ENCODE measurements at regions not wholly inside any gene's neighbourhood (a gene's known extent, or its start where the extent isn't known, plus 50 kb on each side); places are given as distances from the start of the nearest gene placed in this dataset.

DNA sequence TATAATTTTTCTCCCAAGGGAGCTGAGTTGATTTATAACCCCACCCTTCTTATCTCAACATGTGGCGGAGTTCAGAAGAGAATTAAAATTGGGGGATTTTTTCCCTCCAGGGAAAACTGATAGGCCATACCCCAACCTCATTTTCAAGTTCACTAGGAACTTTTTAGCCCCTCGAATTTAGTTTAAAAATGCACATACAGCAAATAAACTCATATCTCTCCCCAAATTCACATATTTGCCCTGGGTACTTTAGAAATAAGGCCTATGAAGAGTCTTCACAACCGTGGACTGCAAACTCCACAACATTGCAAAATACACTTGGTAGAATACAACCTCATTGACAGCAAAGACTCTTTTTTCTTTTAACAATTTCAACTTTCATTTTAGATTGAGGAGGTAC is 206.7 kb upstream of the LEF1 start:
- no peak overlapping the region for H3K9ac ChIP-seq
- 8% methylated on average over 3 of the region's 3 CpGs for WGBS (ENCODE audit: low lambda C conversion rate)
- H3K4me1 ChIP-seq (ENCODE audit: control insufficient read depth in 1 of 2, insufficient read depth in 2 of 2, low read depth in 1 of 2, low read length in 1 of 2) = no peaks in the 10 kb centered on the region; a peak in 1 of 4 replicates
- H3F3A ChIP-seq (replicated peaks; ENCODE audit: insufficient read depth) = no peaks in the 10 kb centered on the region
- H3K27me3 ChIP-seq (ENCODE audit: insufficient read depth) = peaks cover 63% of the 10 kb centered on the region
- POLR2A ChIA-PET = no interaction called here
- H3K4me3 ChIP-seq (ENCODE audit: low read depth in 2 of 2, low read length in 1 of 2) = no peak overlapping the region
- no peak overlapping the region for H3K4me2 ChIP-seq
- H3K36me3 ChIP-seq (replicated peaks in 1 of 2; ENCODE audit: control insufficient read depth in 1 of 2, insufficient read depth in 2 of 2, low read length in 1 of 2) = no peaks in the 10 kb centered on the region
- CTCF ChIA-PET = interaction anchor here (0.8 kb wide), 1 partner anchor 9 kb away, joined by 3 read pairs; no protein-coding TSS in a partner anchor
- H3K27ac ChIP-seq (ENCODE audit: low read depth in 2 of 2, low read length in 1 of 2) = no peak overlapping the region
- H3K79me2 ChIP-seq (ENCODE audit: insufficient read depth) = no peaks in the 10 kb centered on the region
- H4K20me1 ChIP-seq (ENCODE audit: insufficient read depth) = no peaks in the 10 kb centered on the region
- no peak overlapping the region for H2AFZ ChIP-seq (ENCODE audit: low read depth)
- no peak for TF ChIP-seq YY1 (IDR thresholded peaks at IDR 0.05; ENCODE audit: low read depth)
- TF ChIP-seq, protein P1, sequence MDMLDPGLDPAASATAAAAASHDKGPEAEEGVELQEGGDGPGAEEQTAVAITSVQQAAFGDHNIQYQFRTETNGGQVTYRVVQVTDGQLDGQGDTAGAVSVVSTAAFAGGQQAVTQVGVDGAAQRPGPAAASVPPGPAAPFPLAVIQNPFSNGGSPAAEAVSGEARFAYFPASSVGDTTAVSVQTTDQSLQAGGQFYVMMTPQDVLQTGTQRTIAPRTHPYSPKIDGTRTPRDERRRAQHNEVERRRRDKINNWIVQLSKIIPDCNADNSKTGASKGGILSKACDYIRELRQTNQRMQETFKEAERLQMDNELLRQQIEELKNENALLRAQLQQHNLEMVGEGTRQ (IDR thresholded peaks at IDR 0.05; ENCODE audit: borderline replicate concordance, low read depth, low read length) = no peak
- TF ChIP-seq, protein P2, sequence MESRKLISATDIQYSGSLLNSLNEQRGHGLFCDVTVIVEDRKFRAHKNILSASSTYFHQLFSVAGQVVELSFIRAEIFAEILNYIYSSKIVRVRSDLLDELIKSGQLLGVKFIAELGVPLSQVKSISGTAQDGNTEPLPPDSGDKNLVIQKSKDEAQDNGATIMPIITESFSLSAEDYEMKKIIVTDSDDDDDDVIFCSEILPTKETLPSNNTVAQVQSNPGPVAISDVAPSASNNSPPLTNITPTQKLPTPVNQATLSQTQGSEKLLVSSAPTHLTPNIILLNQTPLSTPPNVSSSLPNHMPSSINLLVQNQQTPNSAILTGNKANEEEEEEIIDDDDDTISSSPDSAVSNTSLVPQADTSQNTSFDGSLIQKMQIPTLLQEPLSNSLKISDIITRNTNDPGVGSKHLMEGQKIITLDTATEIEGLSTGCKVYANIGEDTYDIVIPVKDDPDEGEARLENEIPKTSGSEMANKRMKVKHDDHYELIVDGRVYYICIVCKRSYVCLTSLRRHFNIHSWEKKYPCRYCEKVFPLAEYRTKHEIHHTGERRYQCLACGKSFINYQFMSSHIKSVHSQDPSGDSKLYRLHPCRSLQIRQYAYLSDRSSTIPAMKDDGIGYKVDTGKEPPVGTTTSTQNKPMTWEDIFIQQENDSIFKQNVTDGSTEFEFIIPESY (IDR thresholded peaks at IDR 0.05; ENCODE audit: borderline replicate concordance, low read depth) = no peak
- no peak for DNase-seq
- H3K9me3 ChIP-seq = no peaks in the 10 kb centered on the region
- no peaks in the 10 kb centered on the region for H3K9me2 ChIP-seq

DNA sequence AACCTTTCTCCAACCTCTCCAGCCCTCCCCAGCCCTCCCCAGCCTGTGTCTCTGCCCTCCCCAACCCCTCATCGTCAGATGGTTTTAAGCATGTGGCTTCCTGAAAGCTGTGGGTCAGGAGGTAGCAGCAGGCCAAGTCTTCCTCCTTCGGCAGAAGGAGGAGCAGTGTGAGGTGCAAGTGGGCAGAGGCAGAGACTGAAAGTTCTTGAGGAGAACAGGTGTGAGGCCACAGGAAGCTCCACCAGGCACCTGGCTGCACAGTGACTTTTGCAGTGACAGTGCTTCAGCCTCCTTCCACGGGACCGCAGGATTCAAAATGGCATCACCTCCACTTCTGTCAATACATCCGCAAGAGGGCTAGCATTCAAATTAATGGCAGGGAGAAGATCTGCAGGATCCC is 203.9 kb upstream of the LEF1 start:
- Histone ChIP-seq H3K9ac (no peak overlapping the region), H3K27ac (ENCODE audit: low read depth in 2 of 2, low read length in 1 of 2) (no peak overlapping the region), H2AFZ (ENCODE audit: low read depth) (no peak overlapping the region), H3K27me3 (ENCODE audit: insufficient read depth) (peaks cover 74% of the 10 kb centered on the region), H3K4me1 (ENCODE audit: control insufficient read depth in 1 of 2, insufficient read depth in 2 of 2, low read depth in 1 of 2, low read length in 1 of 2) (no peaks in the 10 kb centered on the region), H3K9me2 (no peaks in the 10 kb centered on the region), H3F3A (replicated peaks; ENCODE audit: insufficient read depth) (no peaks in the 10 kb centered on the region), H3K4me3 (ENCODE audit: low read depth in 2 of 2, low read length in 1 of 2) (no peak overlapping the region), H3K4me2 (no peak overlapping the region), H3K79me2 (ENCODE audit: insufficient read depth) (no peaks in the 10 kb centered on the region), H3K9me3 (no peaks in the 10 kb centered on the region), H3K36me3 (replicated peaks in 1 of 2; ENCODE audit: control insufficient read depth in 1 of 2, insufficient read depth in 2 of 2, low read length in 1 of 2) (no peaks in the 10 kb centered on the region), H4K20me1 (ENCODE audit: insufficient read depth) (no peaks in the 10 kb centered on the region)
- DNase-seq = no peak
- POLR2A ChIA-PET = no interaction called here
- TF ChIP-seq RXRA (IDR thresholded peaks at IDR 0.05; ENCODE audit: borderline replicate concordance, low read depth) (no peak), NFIC (IDR thresholded peaks at IDR 0.05; ENCODE audit: borderline replicate concordance) (no peak), ELF1 (IDR thresholded peaks at IDR 0.05) (no peak), GATA2 (CRISPR knock-in tag; IDR thresholded peaks at IDR 0.05) (no peak), TAF1 (IDR thresholded peaks at IDR 0.05; ENCODE audit: borderline replicate concordance, low read depth, low read length) (no peak), GABPA (IDR thresholded peaks at IDR 0.05; ENCODE audit: low read depth) (no peak), TCF12 (IDR thresholded peaks at IDR 0.05) (no peak), SIN3A (IDR thresholded peaks at IDR 0.05; ENCODE audit: borderline replicate concordance, low read depth, low read length) (no peak), TEAD4 (IDR thresholded peaks at IDR 0.05; ENCODE audit: borderline replicate concordance, insufficient read depth) (no peak), NRF1 (IDR thresholded peaks at IDR 0.05; ENCODE audit: low read depth, low read length) (no peak), MXI1 (IDR thresholded peaks at IDR 0.05; ENCODE audit: low read depth, low read length) (no peak), SMC3 (IDR thresholded peaks at IDR 0.05; ENCODE audit: low read depth, low read length) (no peak), RAD21 (IDR thresholded peaks at IDR 0.05; ENCODE audit: low read length) (no peak), YY1 (IDR thresholded peaks at IDR 0.05; ENCODE audit: low read depth) (no peak)
- TF ChIP-seq, protein P3, sequence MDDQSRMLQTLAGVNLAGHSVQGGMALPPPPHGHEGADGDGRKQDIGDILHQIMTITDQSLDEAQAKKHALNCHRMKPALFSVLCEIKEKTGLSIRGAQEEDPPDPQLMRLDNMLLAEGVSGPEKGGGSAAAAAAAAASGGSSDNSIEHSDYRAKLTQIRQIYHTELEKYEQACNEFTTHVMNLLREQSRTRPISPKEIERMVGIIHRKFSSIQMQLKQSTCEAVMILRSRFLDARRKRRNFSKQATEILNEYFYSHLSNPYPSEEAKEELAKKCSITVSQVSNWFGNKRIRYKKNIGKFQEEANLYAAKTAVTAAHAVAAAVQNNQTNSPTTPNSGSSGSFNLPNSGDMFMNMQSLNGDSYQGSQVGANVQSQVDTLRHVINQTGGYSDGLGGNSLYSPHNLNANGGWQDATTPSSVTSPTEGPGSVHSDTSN (IDR thresholded peaks at IDR 0.05) = no peak
- TF ChIP-seq, protein P4, sequence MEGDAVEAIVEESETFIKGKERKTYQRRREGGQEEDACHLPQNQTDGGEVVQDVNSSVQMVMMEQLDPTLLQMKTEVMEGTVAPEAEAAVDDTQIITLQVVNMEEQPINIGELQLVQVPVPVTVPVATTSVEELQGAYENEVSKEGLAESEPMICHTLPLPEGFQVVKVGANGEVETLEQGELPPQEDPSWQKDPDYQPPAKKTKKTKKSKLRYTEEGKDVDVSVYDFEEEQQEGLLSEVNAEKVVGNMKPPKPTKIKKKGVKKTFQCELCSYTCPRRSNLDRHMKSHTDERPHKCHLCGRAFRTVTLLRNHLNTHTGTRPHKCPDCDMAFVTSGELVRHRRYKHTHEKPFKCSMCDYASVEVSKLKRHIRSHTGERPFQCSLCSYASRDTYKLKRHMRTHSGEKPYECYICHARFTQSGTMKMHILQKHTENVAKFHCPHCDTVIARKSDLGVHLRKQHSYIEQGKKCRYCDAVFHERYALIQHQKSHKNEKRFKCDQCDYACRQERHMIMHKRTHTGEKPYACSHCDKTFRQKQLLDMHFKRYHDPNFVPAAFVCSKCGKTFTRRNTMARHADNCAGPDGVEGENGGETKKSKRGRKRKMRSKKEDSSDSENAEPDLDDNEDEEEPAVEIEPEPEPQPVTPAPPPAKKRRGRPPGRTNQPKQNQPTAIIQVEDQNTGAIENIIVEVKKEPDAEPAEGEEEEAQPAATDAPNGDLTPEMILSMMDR (IDR thresholded peaks at IDR 0.05) = no peak
- TF ChIP-seq, protein P5, sequence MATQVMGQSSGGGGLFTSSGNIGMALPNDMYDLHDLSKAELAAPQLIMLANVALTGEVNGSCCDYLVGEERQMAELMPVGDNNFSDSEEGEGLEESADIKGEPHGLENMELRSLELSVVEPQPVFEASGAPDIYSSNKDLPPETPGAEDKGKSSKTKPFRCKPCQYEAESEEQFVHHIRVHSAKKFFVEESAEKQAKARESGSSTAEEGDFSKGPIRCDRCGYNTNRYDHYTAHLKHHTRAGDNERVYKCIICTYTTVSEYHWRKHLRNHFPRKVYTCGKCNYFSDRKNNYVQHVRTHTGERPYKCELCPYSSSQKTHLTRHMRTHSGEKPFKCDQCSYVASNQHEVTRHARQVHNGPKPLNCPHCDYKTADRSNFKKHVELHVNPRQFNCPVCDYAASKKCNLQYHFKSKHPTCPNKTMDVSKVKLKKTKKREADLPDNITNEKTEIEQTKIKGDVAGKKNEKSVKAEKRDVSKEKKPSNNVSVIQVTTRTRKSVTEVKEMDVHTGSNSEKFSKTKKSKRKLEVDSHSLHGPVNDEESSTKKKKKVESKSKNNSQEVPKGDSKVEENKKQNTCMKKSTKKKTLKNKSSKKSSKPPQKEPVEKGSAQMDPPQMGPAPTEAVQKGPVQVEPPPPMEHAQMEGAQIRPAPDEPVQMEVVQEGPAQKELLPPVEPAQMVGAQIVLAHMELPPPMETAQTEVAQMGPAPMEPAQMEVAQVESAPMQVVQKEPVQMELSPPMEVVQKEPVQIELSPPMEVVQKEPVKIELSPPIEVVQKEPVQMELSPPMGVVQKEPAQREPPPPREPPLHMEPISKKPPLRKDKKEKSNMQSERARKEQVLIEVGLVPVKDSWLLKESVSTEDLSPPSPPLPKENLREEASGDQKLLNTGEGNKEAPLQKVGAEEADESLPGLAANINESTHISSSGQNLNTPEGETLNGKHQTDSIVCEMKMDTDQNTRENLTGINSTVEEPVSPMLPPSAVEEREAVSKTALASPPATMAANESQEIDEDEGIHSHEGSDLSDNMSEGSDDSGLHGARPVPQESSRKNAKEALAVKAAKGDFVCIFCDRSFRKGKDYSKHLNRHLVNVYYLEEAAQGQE (IDR thresholded peaks at IDR 0.05; ENCODE audit: low read depth, low read length) = no peak
- 23% methylated on average over 5 of the region's 5 CpGs for WGBS (ENCODE audit: low lambda C conversion rate)
- CTCF ChIA-PET = interaction anchor here (0.6 kb wide), 1 partner anchor 28 kb away, joined by 3 read pairs; no protein-coding TSS in a partner anchor
